ENCODE measurements at regions not wholly inside any gene's neighbourhood (a gene's known extent, or its start where the extent isn't known, plus 50 kb on each side); places are given as distances from the start of the nearest gene placed in this dataset.
"Not testable (repeated sequence)": the region's sequence is repeated elsewhere in the genome, so short reads cannot be mapped to it uniquely, and the experiment has no call there.

DNA sequence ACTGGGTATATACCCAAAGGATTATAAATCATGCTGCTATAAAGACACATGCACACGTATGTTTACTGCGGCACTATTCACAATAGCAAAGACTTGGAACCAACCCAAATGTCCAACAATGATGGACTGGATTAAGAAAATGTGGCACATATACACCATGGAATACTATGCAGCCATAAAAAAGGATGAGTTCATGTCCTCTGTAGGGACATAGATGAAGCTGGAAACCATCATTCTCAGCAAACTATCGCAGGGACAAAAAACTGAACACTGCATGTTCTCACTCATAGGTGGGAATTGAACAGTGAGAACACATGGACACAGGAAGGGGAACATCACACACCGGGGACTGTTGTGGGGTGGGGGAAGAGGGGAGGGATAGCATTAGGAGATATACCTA, 1211.0 kb downstream of the FSCB start:
- TF ChIP-seq, protein P1, sequence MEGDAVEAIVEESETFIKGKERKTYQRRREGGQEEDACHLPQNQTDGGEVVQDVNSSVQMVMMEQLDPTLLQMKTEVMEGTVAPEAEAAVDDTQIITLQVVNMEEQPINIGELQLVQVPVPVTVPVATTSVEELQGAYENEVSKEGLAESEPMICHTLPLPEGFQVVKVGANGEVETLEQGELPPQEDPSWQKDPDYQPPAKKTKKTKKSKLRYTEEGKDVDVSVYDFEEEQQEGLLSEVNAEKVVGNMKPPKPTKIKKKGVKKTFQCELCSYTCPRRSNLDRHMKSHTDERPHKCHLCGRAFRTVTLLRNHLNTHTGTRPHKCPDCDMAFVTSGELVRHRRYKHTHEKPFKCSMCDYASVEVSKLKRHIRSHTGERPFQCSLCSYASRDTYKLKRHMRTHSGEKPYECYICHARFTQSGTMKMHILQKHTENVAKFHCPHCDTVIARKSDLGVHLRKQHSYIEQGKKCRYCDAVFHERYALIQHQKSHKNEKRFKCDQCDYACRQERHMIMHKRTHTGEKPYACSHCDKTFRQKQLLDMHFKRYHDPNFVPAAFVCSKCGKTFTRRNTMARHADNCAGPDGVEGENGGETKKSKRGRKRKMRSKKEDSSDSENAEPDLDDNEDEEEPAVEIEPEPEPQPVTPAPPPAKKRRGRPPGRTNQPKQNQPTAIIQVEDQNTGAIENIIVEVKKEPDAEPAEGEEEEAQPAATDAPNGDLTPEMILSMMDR (IDR thresholded peaks at IDR 0.05) = not testable (repeated sequence)
- TF ChIP-seq POLR2AphosphoS5 (IDR thresholded peaks at IDR 0.05) = not testable (repeated sequence)

Data from gastroesophageal sphincter (tissue), 3 donors.